GM12878 (cell line): ENCODE measurements at regions not wholly inside any gene's neighbourhood (a gene's known extent, or its start where the extent isn't known, plus 50 kb on each side); places are given as distances from the start of the nearest gene placed in this dataset.

Experiments
- ATAC-seq: fragments of 200-7000 bp; cut with Tn5 transposase; 3 replicates; pipeline ENCODE4 v1.9.1; 2020; ENCODE audit warnings: mild to moderate bottlenecking, moderate library complexity
- BruUV-seq: library from RNA; stranded (reverse); fragments of 400-500 nt; replicated peaks from 2 replicates; lab custom pipeline; 2021; lab: Mats Ljungman, UMichigan
- CTCF ChIA-PET: fragments of 300-600 bp; sonication (Branson Sonifier 250); formaldehyde crosslinking; extraction: SDS; loops from one replicate; lab custom pipeline; 2021; ENCODE audit warnings: inconsistent platforms; lab: Yijun Ruan, JAX
- POLR2A ChIA-PET: fragments of 350-600 bp; formaldehyde crosslinking; extraction: SDS; loops from one replicate; lab custom pipeline; 2021; ENCODE audit warnings: inconsistent platforms; lab: Charles Lee
- RAD21 ChIA-PET: fragments of 300-600 bp; sonication (Branson Sonifier 250); formaldehyde crosslinking; loops from one replicate; lab custom pipeline; 2023; ENCODE audit warnings: antibody characterized with exemption; ENCODE audit not compliant: unreplicated experiment; lab: Charles Lee
- SMC1A ChIA-PET: fragments of 300-600 bp; sonication (Branson Sonifier 250); formaldehyde crosslinking; loops from one replicate; lab custom pipeline; 2023; ENCODE audit not compliant: unreplicated experiment, uncharacterized antibody; lab: Charles Lee
- DNase-seq: peaks from one replicate; pipeline ENCODE4 v3.0.0-alpha.2; 2011; ENCODE audit warnings: low read depth, low spot score
- FAIRE-seq: peaks from 3 replicates; lab custom pipeline; 2011; peaks lifted over from hg19 to GRCh38; lab: Jason Lieb, UNC
- H2AFZ ChIP-seq: 2 replicates; pipeline ENCODE4 v1.6.0; 2011; ENCODE audit warnings: low read depth, low read length, control low read depth; ENCODE audit not compliant: control insufficient read depth
- H3K27ac ChIP-seq: 2 replicates; pipeline ENCODE4 v1.5.1; 2011; ENCODE audit warnings: control low read depth; ENCODE audit not compliant: control insufficient read depth, insufficient read depth
- H3K27me3 ChIP-seq, 2 experiments: replicated peaks in 1 of 2; 2 replicates each; pipeline versions ENCODE4 v1.6.0 to v1.6.1; 2011; ENCODE audit warnings: low read length in 1 of 2; ENCODE audit not compliant: control insufficient read depth in 2 of 2, insufficient read depth in 2 of 2
- H3K36me3 ChIP-seq, 2 experiments: 2 replicates each; pipeline ENCODE4 v1.5.1; 2011; ENCODE audit warnings: low read length in 1 of 2; ENCODE audit not compliant: control insufficient read depth in 2 of 2, insufficient read depth in 2 of 2
- H3K4me1 ChIP-seq: 2 replicates; pipeline ENCODE4 v1.6.1; 2011; ENCODE audit warnings: mild to moderate bottlenecking, low read length, moderate library complexity, mixed read lengths; ENCODE audit not compliant: control insufficient read depth, insufficient read depth
- H3K4me2 ChIP-seq: 2 replicates; pipeline ENCODE4 v1.6.0; 2011; ENCODE audit warnings: control low read depth; ENCODE audit not compliant: control insufficient read depth, insufficient read depth
- H3K4me3 ChIP-seq: fragments of 200-600 bp; sonication (generic); 2 replicates; pipeline ENCODE4 v1.5.1; 2016
- H3K79me2 ChIP-seq: 2 replicates; pipeline ENCODE4 v1.6.0; 2011; ENCODE audit warnings: low read length; ENCODE audit not compliant: control insufficient read depth, insufficient read depth
- H3K9ac ChIP-seq: 2 replicates; pipeline ENCODE4 v1.8.0; 2011; ENCODE audit warnings: low read length, control low read depth, mixed read lengths; ENCODE audit not compliant: control insufficient read depth, insufficient read depth
- H3K9me3 ChIP-seq: replicated peaks from 3 replicates; pipeline ENCODE4 v1.5.1; 2011; ENCODE audit warnings: mild to moderate bottlenecking, low read length; ENCODE audit not compliant: control insufficient read depth, insufficient read depth
- H4K20me1 ChIP-seq: 2 replicates; pipeline ENCODE4 v1.6.0; 2011; ENCODE audit not compliant: control insufficient read depth, insufficient read depth
- BHLHE40 ChIP-seq, 2 experiments: fragments of 450-650 bp in 1 of 2; IDR thresholded peaks; 2 replicates each; pipeline ENCODE4 v1.6.1; 2011 to 2017; ENCODE audit warnings: low read depth in 2 of 2, borderline replicate concordance in 1 of 2, improper control_type of control experiment in 1 of 2, low read length in 1 of 2, mild to moderate bottlenecking in 1 of 2
- CBFB ChIP-seq: IDR thresholded peaks from 2 replicates; pipeline ENCODE4 v1.6.1; 2016; ENCODE audit warnings: antibody characterized with exemption, low read depth
- CHD1 ChIP-seq: IDR thresholded peaks from 2 replicates; pipeline ENCODE4 v1.6.1; 2012; ENCODE audit warnings: low read depth, low read length, improper control_type of control experiment
- CHD4 ChIP-seq: fragments of 200-600 bp; sonication (generic); IDR thresholded peaks from 2 replicates; pipeline ENCODE4 v1.6.1; 2016; ENCODE audit warnings: mild to moderate bottlenecking
- CUX1 ChIP-seq: IDR thresholded peaks from 2 replicates; pipeline ENCODE4 v1.6.1; 2012; ENCODE audit warnings: improper control_type of control experiment, low read depth, low read length; ENCODE audit not compliant: insufficient replicate concordance
- JUND ChIP-seq: IDR thresholded peaks from 2 replicates; pipeline ENCODE4 v1.6.1; 2012; ENCODE audit warnings: low read depth, mild to moderate bottlenecking, low read length, improper control_type of control experiment, moderate library complexity
- MAX ChIP-seq: IDR thresholded peaks from 2 replicates; pipeline ENCODE4 v1.6.1; 2012; ENCODE audit warnings: low read depth, low read length, improper control_type of control experiment
- MEF2B ChIP-seq: fragments of 450-650 bp; IDR thresholded peaks from 2 replicates; pipeline ENCODE4 v1.6.1; 2018; ENCODE audit warnings: mild to moderate bottlenecking, moderate library complexity; ENCODE audit not compliant: partially characterized antibody, poor library complexity, severe bottlenecking
- MTA3 ChIP-seq: IDR thresholded peaks from 2 replicates; pipeline ENCODE4 v1.6.1; 2012; ENCODE audit warnings: low read length, inconsistent platforms, borderline replicate concordance
- NFIC ChIP-seq: IDR thresholded peaks from 2 replicates; pipeline ENCODE4 v1.6.1; 2012; ENCODE audit warnings: low read depth, mild to moderate bottlenecking, inconsistent platforms, low read length, moderate library complexity
- NKRF ChIP-seq: fragments of 450-650 bp; conservative IDR thresholded peaks from 2 replicates; pipeline ENCODE4 v1.6.1; 2017; ENCODE audit warnings: mild to moderate bottlenecking, moderate library complexity
- RELB ChIP-seq: fragments of 450-650 bp; IDR thresholded peaks from 2 replicates; pipeline ENCODE4 v1.6.1; 2017; ENCODE audit warnings: low read depth, mild to moderate bottlenecking, moderate library complexity
- SIX5 ChIP-seq: IDR thresholded peaks from 2 replicates; pipeline ENCODE4 v1.6.1; 2011; ENCODE audit warnings: mild to moderate bottlenecking, low read depth, low read length, moderate library complexity; ENCODE audit not compliant: severe bottlenecking
- SUPT20H ChIP-seq: IDR thresholded peaks from 2 replicates; pipeline ENCODE4 v1.6.1; 2011; ENCODE audit warnings: low read depth, mild to moderate bottlenecking, low read length, moderate library complexity, borderline replicate concordance; ENCODE audit not compliant: control insufficient read depth
- USF2 ChIP-seq: IDR thresholded peaks from 2 replicates; pipeline ENCODE4 v1.6.1; 2011; ENCODE audit warnings: low read depth, low read length, improper control_type of control experiment, borderline replicate concordance
- WGBS: methylation state at CpG from one replicate; pipeline ENCODE4 v1.1.6; 2016; ENCODE audit warnings: low lambda C conversion rate; ENCODE audit not compliant: insufficient replicate concordance, insufficient coverage; ENCODE audit errors: missing lambda C conversion rate; 5-methylcytosine and 5-hydroxymethylcytosine counted together
- in situ Hi-C: fragments of 300-500 bp; cut with MboI; formaldehyde crosslinking; loops from 9 replicates; pipeline ENCODE4 v1.14.3; 2018; ENCODE audit warnings: mixed read lengths
- intact Hi-C: fragments of 100-400 bp; cut with micrococcal nuclease; formaldehyde crosslinking; loops from one replicate; pipeline ENCODE4 v1.14.2; 2022; ENCODE audit not compliant: unreplicated experiment

GRCh38 chr22:48722661-48723060 is 1105.0 kb downstream of the BRD1 start:
- Histone ChIP-seq H3K36me3 (no peaks in the 10 kb centered on the region), H3K27ac (no peak overlapping the region), H3K4me1 (no peaks in the 10 kb centered on the region), H3K27me3 (no peaks in the 10 kb centered on the region), H3K4me3 (no peak overlapping the region), H2AFZ (no peak overlapping the region), H3K4me2 (no peak overlapping the region), H4K20me1 (no peaks in the 10 kb centered on the region), H3K79me2 (no peaks in the 10 kb centered on the region), H3K9me3 (no peaks in the 10 kb centered on the region; the same call in 1 of the 3 replicates), H3K9ac (no peak overlapping the region)
- no peak for ATAC-seq
- ChIA-PET CTCF (no interaction called here), RAD21 (no interaction called here), POLR2A (no interaction called here), SMC1A (no interaction called here)
- FAIRE-seq, result no peak
- 16% methylated on average over 10 of the region's 10 CpGs for WGBS
- DNase-seq, result no peak
- no TSS peak for BruUV-seq
- intact Hi-C loops, result no loop called here
- in situ Hi-C loops, result no loop called here
- TF ChIP-seq RELB (no peak), NKRF (no peak), MEF2B (no peak), CBFB (no peak), JUND (no peak), CHD4 (no peak), USF2 (no peak), MTA3 (no peak), NFIC (no peak), CHD1 (no peak), SIX5 (no peak), BHLHE40 (IDR thresholded peaks at IDR 0.05; ENCODE audit: borderline replicate concordance in 1 of 2, low read depth in 2 of 2, low read length in 1 of 2) (no peak), SUPT20H (no peak), CUX1 (no peak), MAX (no peak)
